WTC11 (cell line): ENCODE measurements at regions not wholly inside any gene's neighbourhood (a gene's known extent, or its start where the extent isn't known, plus 50 kb on each side); places are given as distances from the start of the nearest gene placed in this dataset.

ENCODE experiments used
- ELF4 ChIP-seq: sonication (generic); formaldehyde crosslinking; IDR thresholded peaks from 2 replicates; pipeline ENCODE4 v1.8.1; 2022; ENCODE audit warnings: low read depth, mild to moderate bottlenecking, moderate library complexity, missing genetic modification reagents
- ETV6 ChIP-seq: sonication (generic); formaldehyde crosslinking; IDR thresholded peaks from 2 replicates; pipeline ENCODE4 v1.8.1; 2022; ENCODE audit warnings: mild to moderate bottlenecking, missing genetic modification reagents
- FOXJ3 ChIP-seq: sonication (generic); formaldehyde crosslinking; IDR thresholded peaks from 2 replicates; pipeline ENCODE4 v1.9.0; 2021; ENCODE audit warnings: missing genetic modification reagents, mild to moderate bottlenecking, borderline replicate concordance
- NR2C2 ChIP-seq: sonication (generic); formaldehyde crosslinking; IDR thresholded peaks from 2 replicates; pipeline ENCODE4 v1.8.0; 2022; ENCODE audit warnings: mild to moderate bottlenecking, missing genetic modification reagents
- RELA ChIP-seq: sonication (generic); formaldehyde crosslinking; IDR thresholded peaks from 2 replicates; pipeline ENCODE4 v1.8.1; 2022; ENCODE audit warnings: missing genetic modification reagents, mild to moderate bottlenecking, borderline replicate concordance
- TEAD4 ChIP-seq: sonication (generic); formaldehyde crosslinking; IDR thresholded peaks from 2 replicates; pipeline ENCODE4 v1.8.0; 2022; ENCODE audit warnings: mild to moderate bottlenecking, missing genetic modification reagents
- ZNF396 ChIP-seq: fragments of 250-450 bp; sonication (Bioruptor Pico); IDR thresholded peaks from 2 replicates; pipeline ENCODE4 v1.8.0; 2021; ENCODE audit warnings: mild to moderate bottlenecking, moderate library complexity, borderline replicate concordance
- TF ChIP-seq, protein P1 (sequence below): sonication (generic); formaldehyde crosslinking; IDR thresholded peaks from 2 replicates; pipeline ENCODE4 v1.8.0; 2022; ENCODE audit warnings: mild to moderate bottlenecking, missing genetic modification reagents
- TF ChIP-seq, protein P2 (sequence below): fragments of 200-600 bp; IDR thresholded peaks from 2 replicates; pipeline ENCODE4 v1.8.0; 2022; ENCODE audit warnings: antibody characterized with exemption
- TF ChIP-seq, protein P3 (sequence below): fragments of 250-450 bp; sonication (Bioruptor Pico); IDR thresholded peaks from 2 replicates; pipeline ENCODE4 v2.1.2; 2022; ENCODE audit warnings: mild to moderate bottlenecking, moderate library complexity
- TF ChIP-seq, protein P4 (sequence below): sonication (generic); formaldehyde crosslinking; conservative IDR thresholded peaks from 2 replicates; pipeline ENCODE4 v1.8.1; 2022; ENCODE audit warnings: mild to moderate bottlenecking, missing genetic modification reagents
- TF ChIP-seq, protein P5 (sequence below): sonication (generic); formaldehyde crosslinking; IDR thresholded peaks from 2 replicates; pipeline ENCODE4 v1.8.1; 2022; ENCODE audit warnings: low read depth, mild to moderate bottlenecking, moderate library complexity, missing genetic modification reagents, borderline replicate concordance
- TF ChIP-seq, protein P6 (sequence below): sonication (generic); formaldehyde crosslinking; IDR thresholded peaks from 2 replicates; pipeline ENCODE4 v1.8.0; 2022; ENCODE audit warnings: missing genetic modification reagents

DNA sequence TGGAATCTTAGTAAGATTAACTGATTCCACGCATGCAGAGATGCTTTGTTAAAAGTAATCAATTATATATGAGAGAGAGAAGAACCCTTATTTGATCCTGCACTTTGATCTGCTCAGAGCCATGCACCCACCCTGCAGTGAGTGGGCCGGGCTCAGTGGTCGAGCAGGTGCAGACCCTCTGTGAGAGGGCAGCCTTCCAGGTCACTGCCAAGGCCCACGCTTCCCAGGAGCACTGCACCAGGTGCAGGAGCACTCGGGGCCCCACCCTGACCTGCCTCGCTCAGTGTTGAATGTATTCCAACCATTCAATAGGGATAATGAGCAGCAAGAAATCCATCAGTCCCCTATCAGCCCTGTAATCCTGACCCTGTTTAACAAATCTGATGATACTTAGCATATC, 126.9 kb downstream of the TMEM200C start:
- TF ChIP-seq, protein P1, sequence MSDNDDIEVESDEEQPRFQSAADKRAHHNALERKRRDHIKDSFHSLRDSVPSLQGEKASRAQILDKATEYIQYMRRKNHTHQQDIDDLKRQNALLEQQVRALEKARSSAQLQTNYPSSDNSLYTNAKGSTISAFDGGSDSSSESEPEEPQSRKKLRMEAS: no peak
- TF ChIP-seq, protein P2, sequence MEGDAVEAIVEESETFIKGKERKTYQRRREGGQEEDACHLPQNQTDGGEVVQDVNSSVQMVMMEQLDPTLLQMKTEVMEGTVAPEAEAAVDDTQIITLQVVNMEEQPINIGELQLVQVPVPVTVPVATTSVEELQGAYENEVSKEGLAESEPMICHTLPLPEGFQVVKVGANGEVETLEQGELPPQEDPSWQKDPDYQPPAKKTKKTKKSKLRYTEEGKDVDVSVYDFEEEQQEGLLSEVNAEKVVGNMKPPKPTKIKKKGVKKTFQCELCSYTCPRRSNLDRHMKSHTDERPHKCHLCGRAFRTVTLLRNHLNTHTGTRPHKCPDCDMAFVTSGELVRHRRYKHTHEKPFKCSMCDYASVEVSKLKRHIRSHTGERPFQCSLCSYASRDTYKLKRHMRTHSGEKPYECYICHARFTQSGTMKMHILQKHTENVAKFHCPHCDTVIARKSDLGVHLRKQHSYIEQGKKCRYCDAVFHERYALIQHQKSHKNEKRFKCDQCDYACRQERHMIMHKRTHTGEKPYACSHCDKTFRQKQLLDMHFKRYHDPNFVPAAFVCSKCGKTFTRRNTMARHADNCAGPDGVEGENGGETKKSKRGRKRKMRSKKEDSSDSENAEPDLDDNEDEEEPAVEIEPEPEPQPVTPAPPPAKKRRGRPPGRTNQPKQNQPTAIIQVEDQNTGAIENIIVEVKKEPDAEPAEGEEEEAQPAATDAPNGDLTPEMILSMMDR: no peak
- TF ChIP-seq, protein P3, sequence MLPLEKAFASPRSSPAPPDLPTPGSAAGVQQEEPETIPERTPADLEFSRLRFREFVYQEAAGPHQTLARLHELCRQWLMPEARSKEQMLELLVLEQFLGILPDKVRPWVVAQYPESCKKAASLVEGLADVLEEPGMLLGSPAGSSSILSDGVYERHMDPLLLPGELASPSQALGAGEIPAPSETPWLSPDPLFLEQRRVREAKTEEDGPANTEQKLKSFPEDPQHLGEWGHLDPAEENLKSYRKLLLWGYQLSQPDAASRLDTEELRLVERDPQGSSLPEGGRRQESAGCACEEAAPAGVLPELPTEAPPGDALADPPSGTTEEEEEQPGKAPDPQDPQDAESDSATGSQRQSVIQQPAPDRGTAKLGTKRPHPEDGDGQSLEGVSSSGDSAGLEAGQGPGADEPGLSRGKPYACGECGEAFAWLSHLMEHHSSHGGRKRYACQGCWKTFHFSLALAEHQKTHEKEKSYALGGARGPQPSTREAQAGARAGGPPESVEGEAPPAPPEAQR: no peak
- TF ChIP-seq ELF4 (CRISPR knock-in tag) (no peak), ETV6 (CRISPR knock-in tag) (no peak), FOXJ3 (no peak), ZNF396 (no peak), TEAD4 (CRISPR knock-in tag) (no peak), RELA (CRISPR knock-in tag) (no peak), NR2C2 (CRISPR knock-in tag) (no peak)
- TF ChIP-seq, protein P4, sequence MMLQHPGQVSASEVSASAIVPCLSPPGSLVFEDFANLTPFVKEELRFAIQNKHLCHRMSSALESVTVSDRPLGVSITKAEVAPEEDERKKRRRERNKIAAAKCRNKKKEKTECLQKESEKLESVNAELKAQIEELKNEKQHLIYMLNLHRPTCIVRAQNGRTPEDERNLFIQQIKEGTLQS (CRISPR knock-in tag): no peak
- TF ChIP-seq, protein P5, sequence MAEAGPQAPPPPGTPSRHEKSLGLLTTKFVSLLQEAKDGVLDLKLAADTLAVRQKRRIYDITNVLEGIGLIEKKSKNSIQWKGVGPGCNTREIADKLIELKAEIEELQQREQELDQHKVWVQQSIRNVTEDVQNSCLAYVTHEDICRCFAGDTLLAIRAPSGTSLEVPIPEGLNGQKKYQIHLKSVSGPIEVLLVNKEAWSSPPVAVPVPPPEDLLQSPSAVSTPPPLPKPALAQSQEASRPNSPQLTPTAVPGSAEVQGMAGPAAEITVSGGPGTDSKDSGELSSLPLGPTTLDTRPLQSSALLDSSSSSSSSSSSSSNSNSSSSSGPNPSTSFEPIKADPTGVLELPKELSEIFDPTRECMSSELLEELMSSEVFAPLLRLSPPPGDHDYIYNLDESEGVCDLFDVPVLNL (CRISPR knock-in tag): no peak
- TF ChIP-seq, protein P6, sequence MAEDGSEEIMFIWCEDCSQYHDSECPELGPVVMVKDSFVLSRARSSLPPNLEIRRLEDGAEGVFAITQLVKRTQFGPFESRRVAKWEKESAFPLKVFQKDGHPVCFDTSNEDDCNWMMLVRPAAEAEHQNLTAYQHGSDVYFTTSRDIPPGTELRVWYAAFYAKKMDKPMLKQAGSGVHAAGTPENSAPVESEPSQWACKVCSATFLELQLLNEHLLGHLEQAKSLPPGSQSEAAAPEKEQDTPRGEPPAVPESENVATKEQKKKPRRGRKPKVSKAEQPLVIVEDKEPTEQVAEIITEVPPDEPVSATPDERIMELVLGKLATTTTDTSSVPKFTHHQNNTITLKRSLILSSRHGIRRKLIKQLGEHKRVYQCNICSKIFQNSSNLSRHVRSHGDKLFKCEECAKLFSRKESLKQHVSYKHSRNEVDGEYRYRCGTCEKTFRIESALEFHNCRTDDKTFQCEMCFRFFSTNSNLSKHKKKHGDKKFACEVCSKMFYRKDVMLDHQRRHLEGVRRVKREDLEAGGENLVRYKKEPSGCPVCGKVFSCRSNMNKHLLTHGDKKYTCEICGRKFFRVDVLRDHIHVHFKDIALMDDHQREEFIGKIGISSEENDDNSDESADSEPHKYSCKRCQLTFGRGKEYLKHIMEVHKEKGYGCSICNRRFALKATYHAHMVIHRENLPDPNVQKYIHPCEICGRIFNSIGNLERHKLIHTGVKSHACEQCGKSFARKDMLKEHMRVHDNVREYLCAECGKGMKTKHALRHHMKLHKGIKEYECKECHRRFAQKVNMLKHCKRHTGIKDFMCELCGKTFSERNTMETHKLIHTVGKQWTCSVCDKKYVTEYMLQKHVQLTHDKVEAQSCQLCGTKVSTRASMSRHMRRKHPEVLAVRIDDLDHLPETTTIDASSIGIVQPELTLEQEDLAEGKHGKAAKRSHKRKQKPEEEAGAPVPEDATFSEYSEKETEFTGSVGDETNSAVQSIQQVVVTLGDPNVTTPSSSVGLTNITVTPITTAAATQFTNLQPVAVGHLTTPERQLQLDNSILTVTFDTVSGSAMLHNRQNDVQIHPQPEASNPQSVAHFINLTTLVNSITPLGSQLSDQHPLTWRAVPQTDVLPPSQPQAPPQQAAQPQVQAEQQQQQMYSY (CRISPR knock-in tag): no peak
